Brain microvascular endothelial cell (primary cell): ENCODE measurements at regions not wholly inside any gene's neighbourhood (a gene's known extent, or its start where the extent isn't known, plus 50 kb on each side); places are given as distances from the start of the nearest gene placed in this dataset.

Experiments
- DNase-seq: peaks from one replicate; pipeline ENCODE4 v3.0.0-alpha.2; 2020
- H3K27ac ChIP-seq: fragments of 250-450 bp; sonication (Bioruptor Pico); 2 replicates; pipeline ENCODE4 v1.5.1; 2020; ENCODE audit warnings: mild to moderate bottlenecking, moderate library complexity
- H3K27me3 ChIP-seq: fragments of 250-450 bp; sonication (Bioruptor Pico); replicated peaks from 2 replicates; pipeline ENCODE4 v1.5.1; 2020; ENCODE audit warnings: mild to moderate bottlenecking
- H3K36me3 ChIP-seq: fragments of 250-450 bp; sonication (Bioruptor Pico); replicated peaks from 2 replicates; pipeline ENCODE4 v1.5.1; 2020; ENCODE audit warnings: mild to moderate bottlenecking
- H3K4me3 ChIP-seq: 2 replicates; pipeline ENCODE4 v1.5.1; 2011; ENCODE audit warnings: low read depth, mild to moderate bottlenecking, control low read depth, low read length, moderate library complexity
- in situ Hi-C: cut with HindIII; loops from 2 replicates; pipeline ENCODE4 v1.10.0; 2017; ENCODE audit warnings: low sequenced_read_pairs, low pct_ligation_motif_present
- TF ChIP-seq, protein P1 (sequence below): IDR thresholded peaks from 2 replicates; pipeline ENCODE4 v1.5.1; 2011; ENCODE audit warnings: low read depth, mild to moderate bottlenecking, moderate library complexity, low read length, control low read depth, inconsistent platforms; ENCODE audit errors: missing control alignments

DNA sequence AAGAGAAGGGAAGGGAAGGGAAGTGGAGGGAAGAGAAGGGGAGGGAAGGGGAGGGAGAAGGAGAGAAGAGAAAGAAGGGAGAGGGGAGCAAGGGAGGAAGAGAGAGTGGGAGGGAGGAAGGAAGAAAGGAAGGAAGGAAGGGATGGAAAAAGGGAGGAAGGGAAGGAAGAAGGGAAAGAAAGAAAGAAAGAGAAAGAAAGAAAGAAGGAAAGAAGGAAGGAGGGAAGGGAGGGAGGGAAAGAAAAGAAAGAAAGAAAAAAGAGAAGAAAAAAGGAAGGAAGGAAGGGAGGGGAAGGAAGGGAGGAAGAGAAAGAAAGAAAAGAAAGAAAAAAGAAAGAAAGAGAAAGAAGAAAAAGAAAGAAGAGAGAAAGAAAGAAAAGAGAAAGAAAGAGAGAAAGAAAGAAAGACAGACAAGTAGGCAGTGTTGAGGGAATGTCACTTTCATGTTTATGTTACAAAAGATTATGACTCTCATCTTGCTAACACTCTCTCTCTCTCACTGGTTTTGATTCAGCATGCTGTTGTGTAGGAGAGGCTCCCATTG lies 58.0 kb upstream of the ZNF804A start:
- no peak for DNase-seq
- TF ChIP-seq, protein P1, sequence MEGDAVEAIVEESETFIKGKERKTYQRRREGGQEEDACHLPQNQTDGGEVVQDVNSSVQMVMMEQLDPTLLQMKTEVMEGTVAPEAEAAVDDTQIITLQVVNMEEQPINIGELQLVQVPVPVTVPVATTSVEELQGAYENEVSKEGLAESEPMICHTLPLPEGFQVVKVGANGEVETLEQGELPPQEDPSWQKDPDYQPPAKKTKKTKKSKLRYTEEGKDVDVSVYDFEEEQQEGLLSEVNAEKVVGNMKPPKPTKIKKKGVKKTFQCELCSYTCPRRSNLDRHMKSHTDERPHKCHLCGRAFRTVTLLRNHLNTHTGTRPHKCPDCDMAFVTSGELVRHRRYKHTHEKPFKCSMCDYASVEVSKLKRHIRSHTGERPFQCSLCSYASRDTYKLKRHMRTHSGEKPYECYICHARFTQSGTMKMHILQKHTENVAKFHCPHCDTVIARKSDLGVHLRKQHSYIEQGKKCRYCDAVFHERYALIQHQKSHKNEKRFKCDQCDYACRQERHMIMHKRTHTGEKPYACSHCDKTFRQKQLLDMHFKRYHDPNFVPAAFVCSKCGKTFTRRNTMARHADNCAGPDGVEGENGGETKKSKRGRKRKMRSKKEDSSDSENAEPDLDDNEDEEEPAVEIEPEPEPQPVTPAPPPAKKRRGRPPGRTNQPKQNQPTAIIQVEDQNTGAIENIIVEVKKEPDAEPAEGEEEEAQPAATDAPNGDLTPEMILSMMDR = no peak
- Histone ChIP-seq H3K36me3 (no peaks in the 10 kb centered on the region), H3K27me3 (no peaks in the 10 kb centered on the region), H3K27ac (no peak overlapping the region), H3K4me3 (no peak overlapping the region)
- in situ Hi-C loops = no loop called here

DNA sequence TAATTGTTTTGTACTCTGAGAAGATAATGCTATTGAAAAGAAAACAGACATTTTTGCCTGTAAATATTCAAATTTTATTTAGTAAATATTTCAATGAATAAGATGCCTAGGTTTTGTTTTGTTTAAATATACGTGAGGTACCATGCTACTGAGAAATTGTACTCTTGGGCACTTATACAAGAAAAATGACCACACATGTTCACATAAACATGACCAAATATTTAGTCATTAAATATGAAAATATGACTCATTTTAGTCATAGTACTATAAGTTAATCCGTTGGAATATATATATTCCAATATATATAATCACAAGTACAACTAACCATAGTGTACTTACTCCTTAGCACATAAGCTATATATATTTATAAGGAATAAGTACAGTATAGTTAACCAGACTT lies 56.7 kb upstream of the ZNF804A start:
- Histone ChIP-seq H3K27ac (no peak overlapping the region), H3K27me3 (no peaks in the 10 kb centered on the region), H3K4me3 (no peak overlapping the region), H3K36me3 (no peaks in the 10 kb centered on the region)
- in situ Hi-C loops = no loop called here
- no peak for DNase-seq
- TF ChIP-seq, protein P1 = no peak

DNA sequence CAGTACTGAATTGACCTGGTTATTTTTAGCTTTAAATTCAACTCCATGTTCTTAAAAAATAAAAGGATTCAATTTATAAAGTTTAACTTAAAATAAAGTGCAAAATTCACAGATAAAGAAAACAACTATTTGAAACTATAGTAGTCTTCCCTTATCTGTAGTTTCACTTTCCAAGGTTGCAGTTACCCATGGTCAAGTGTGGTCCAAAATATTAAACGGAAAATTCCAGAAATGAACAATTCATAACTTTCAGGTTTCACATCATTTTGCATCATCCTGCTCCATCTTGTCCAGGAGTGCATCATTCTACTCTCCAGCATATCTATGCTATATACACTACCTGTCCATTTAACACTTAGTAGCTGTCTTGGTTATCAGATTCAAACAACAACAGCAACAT lies 54.5 kb upstream of the ZNF804A start:
- Histone ChIP-seq H3K36me3 (no peaks in the 10 kb centered on the region), H3K27ac (no peak overlapping the region), H3K27me3 (no peaks in the 10 kb centered on the region), H3K4me3 (no peak overlapping the region)
- DNase-seq = no peak
- in situ Hi-C loops = no loop called here
- TF ChIP-seq, protein P1 = no peak
